IMR-90 (cell line): ENCODE measurements at regions not wholly inside any gene's neighbourhood (a gene's known extent, or its start where the extent isn't known, plus 50 kb on each side); places are given as distances from the start of the nearest gene placed in this dataset.

Source experiments
- ATAC-seq: fragments of 200-7000 bp; cut with Tn5 transposase; 2 replicates; pipeline ENCODE4 v1.9.1; 2020; ENCODE audit warnings: low read depth, mild to moderate bottlenecking, moderate library complexity
- BruUV-seq: library from RNA; stranded (reverse); fragments of 400-500 nt; replicated peaks from 2 replicates; lab custom pipeline; 2021; lab: Mats Ljungman, UMichigan
- CTCF ChIA-PET: fragments of 300-600 bp; formaldehyde crosslinking; extraction: SDS; loops from one replicate; lab custom pipeline; 2021; ENCODE audit warnings: antibody characterized with exemption; lab: Yijun Ruan, JAX
- POLR2A ChIA-PET: fragments of 300-600 bp; sonication (Branson Sonifier 250); formaldehyde crosslinking; loops from one replicate; lab custom pipeline; 2022; ENCODE audit warnings: antibody characterized with exemption; ENCODE audit not compliant: unreplicated experiment; lab: Charles Lee
- DNase-seq: peaks from one replicate; pipeline ENCODE4 v3.0.0; 2013
- H2AFZ ChIP-seq: replicated peaks from 2 replicates; pipeline ENCODE3; 2013; ENCODE audit warnings: low read length, mild to moderate bottlenecking; ENCODE audit not compliant: poor library complexity
- H2AK5ac ChIP-seq: 2 replicates; pipeline ENCODE4 v1.6.1; 2013; ENCODE audit warnings: low read depth, low read length, inconsistent platforms
- H2AK9ac ChIP-seq: replicated peaks from 2 replicates; pipeline ENCODE3; 2013; ENCODE audit warnings: mild to moderate bottlenecking, low read depth, low read length, moderate library complexity; ENCODE audit not compliant: poor library complexity
- H2BK120ac ChIP-seq: 2 replicates; pipeline ENCODE4 v1.6.1; 2013; ENCODE audit warnings: low read depth, low read length, inconsistent platforms
- H2BK15ac ChIP-seq: 3 replicates; pipeline ENCODE4 v1.6.1; 2013; ENCODE audit warnings: low read depth, low read length, inconsistent platforms
- H2BK20ac ChIP-seq: 2 replicates; pipeline ENCODE4 v1.6.1; 2013; ENCODE audit warnings: low read depth, mild to moderate bottlenecking, inconsistent platforms, low read length, moderate library complexity
- H2BK5ac ChIP-seq: 2 replicates; pipeline ENCODE4 v1.6.1; 2013; ENCODE audit warnings: mild to moderate bottlenecking, low read depth, low read length, inconsistent platforms; ENCODE audit not compliant: poor library complexity, severe bottlenecking
- H3K14ac ChIP-seq: replicated peaks from 2 replicates; pipeline ENCODE4 v1.6.1; 2013; ENCODE audit warnings: low read depth, low read length, inconsistent platforms
- H3K18ac ChIP-seq: 2 replicates; pipeline ENCODE4 v1.6.1; 2013; ENCODE audit warnings: low read depth, low read length, control low read depth
- H3K23ac ChIP-seq: 2 replicates; pipeline ENCODE4 v1.6.1; 2013; ENCODE audit warnings: low read depth, low read length, inconsistent platforms
- H3K27ac ChIP-seq: 2 replicates; pipeline ENCODE4 v1.5.1; 2013; ENCODE audit warnings: mild to moderate bottlenecking, control low read depth, low read length; ENCODE audit not compliant: insufficient read depth
- H3K27me3 ChIP-seq: 2 replicates; pipeline ENCODE4 v1.6.1; 2013; ENCODE audit warnings: low read length; ENCODE audit not compliant: control insufficient read depth, insufficient read depth
- H3K36me3 ChIP-seq: 2 replicates; pipeline ENCODE4 v1.6.1; 2013; ENCODE audit warnings: low read length, mixed read lengths; ENCODE audit not compliant: control insufficient read depth, insufficient read depth
- H3K4ac ChIP-seq: 2 replicates; pipeline ENCODE4 v1.6.1; 2013; ENCODE audit warnings: low read depth, low read length, inconsistent platforms
- H3K4me1 ChIP-seq: 2 replicates; pipeline ENCODE4 v1.6.1; 2013; ENCODE audit warnings: low read length, mixed read lengths; ENCODE audit not compliant: control insufficient read depth, insufficient read depth
- H3K4me2 ChIP-seq: 2 replicates; pipeline ENCODE4 v1.6.1; 2013; ENCODE audit warnings: low read depth, mild to moderate bottlenecking, control low read depth, low read length, moderate library complexity
- H3K4me3 ChIP-seq: 2 replicates; pipeline ENCODE4 v1.5.1; 2013; ENCODE audit warnings: low read depth, mild to moderate bottlenecking, control low read depth, low read length, moderate library complexity; ENCODE audit not compliant: insufficient read depth
- H3K56ac ChIP-seq: 2 replicates; pipeline ENCODE4 v1.6.1; 2013; ENCODE audit warnings: low read length, inconsistent platforms; ENCODE audit not compliant: insufficient read depth; ENCODE audit errors: extremely low read depth
- H3K79me1 ChIP-seq, 2 experiments: 2 replicates each; pipeline ENCODE4 v1.6.1; 2013; ENCODE audit warnings: low read length in 2 of 2, inconsistent platforms in 1 of 2, low read depth in 1 of 2
- H3K9ac ChIP-seq: 2 replicates; pipeline ENCODE4 v1.6.1; 2013; ENCODE audit warnings: low read depth, low read length, control low read depth
- H3K9me1 ChIP-seq: 2 replicates; pipeline ENCODE4 v1.6.1; 2013; ENCODE audit warnings: low read length, inconsistent platforms; ENCODE audit not compliant: insufficient read depth
- H3K9me3 ChIP-seq: 2 replicates; pipeline ENCODE4 v1.6.1; 2013; ENCODE audit warnings: low read length; ENCODE audit not compliant: control insufficient read depth, insufficient read depth
- H4K20me1 ChIP-seq: 2 replicates; pipeline ENCODE4 v1.6.1; 2013; ENCODE audit warnings: low read length, inconsistent platforms; ENCODE audit not compliant: insufficient read depth
- H4K5ac ChIP-seq: 2 replicates; pipeline ENCODE4 v1.6.1; 2013; ENCODE audit warnings: mild to moderate bottlenecking, low read depth, low read length, control low read depth
- H4K8ac ChIP-seq, 2 experiments: 2 replicates each; pipeline ENCODE4 v1.6.1; 2013; ENCODE audit warnings: low read depth in 2 of 2, low read length in 2 of 2, control low read depth in 1 of 2, inconsistent platforms in 1 of 2
- H4K91ac ChIP-seq: 2 replicates; pipeline ENCODE4 v1.6.1; 2013; ENCODE audit warnings: low read depth, low read length, inconsistent platforms; ENCODE audit not compliant: insufficient read depth
- CEBPB ChIP-seq: IDR thresholded peaks from 2 replicates; pipeline ENCODE4 v1.6.1; 2012; ENCODE audit warnings: low read depth, low read length, improper control_type of control experiment
- FOS ChIP-seq: fragments of 150-350 bp; IDR thresholded peaks from 2 replicates; pipeline ENCODE4 v1.6.1; 2016; ENCODE audit warnings: low read depth, low read length
- MAFK ChIP-seq: IDR thresholded peaks from 2 replicates; pipeline ENCODE4 v1.6.1; 2012; ENCODE audit warnings: low read depth, low read length, improper control_type of control experiment
- MXI1 ChIP-seq: IDR thresholded peaks from 2 replicates; pipeline ENCODE4 v1.6.1; 2012; ENCODE audit warnings: low read depth, mild to moderate bottlenecking, low read length, moderate library complexity, borderline replicate concordance
- NFE2L2 ChIP-seq: fragments of 150-350 bp; IDR thresholded peaks from 2 replicates; pipeline ENCODE4 v1.6.1; 2016; ENCODE audit warnings: low read depth, mild to moderate bottlenecking, low read length
- POLR2A ChIP-seq: IDR thresholded peaks from 2 replicates; pipeline ENCODE4 v1.6.1; 2012; ENCODE audit warnings: mild to moderate bottlenecking, low read depth, low read length
- RAD21 ChIP-seq: IDR thresholded peaks from 2 replicates; pipeline ENCODE4 v1.6.1; 2012; ENCODE audit warnings: low read length, improper control_type of control experiment
- RCOR1 ChIP-seq: IDR thresholded peaks from 2 replicates; pipeline ENCODE4 v1.6.1; 2012; ENCODE audit warnings: mild to moderate bottlenecking, low read length, improper control_type of control experiment; ENCODE audit not compliant: insufficient replicate concordance
- SMC3 ChIP-seq: fragments of 150-350 bp; IDR thresholded peaks from 2 replicates; pipeline ENCODE4 v1.6.1; 2016; ENCODE audit warnings: low read depth, mild to moderate bottlenecking, antibody characterized with exemption, low read length, moderate library complexity
- whole genome bisulfite sequencing, 2 experiments: methylation state at CpG; one replicate each; pipeline versions ENCODE4 v1.1.5 to v1.1.7; 2013; ENCODE audit warnings: missing lambda C conversion rate in 2 of 2; ENCODE audit not compliant: insufficient read length in 1 of 2; ENCODE audit errors: extremely low coverage in 2 of 2; 5-methylcytosine and 5-hydroxymethylcytosine counted together
- dilution Hi-C: fragments of 300-500 bp; cut with HindIII; formaldehyde crosslinking; loops from one replicate; pipeline ENCODE4 v1.14.3; 2018; ENCODE audit warnings: low sequenced_read_pairs; ENCODE audit not compliant: unreplicated experiment
- in situ Hi-C: fragments of 300-500 bp; cut with MboI; formaldehyde crosslinking; loops from 3 replicates; pipeline ENCODE4 v1.14.3; 2019; ENCODE audit warnings: low sequenced_read_pairs, inconsistent platforms, mixed read lengths
- intact Hi-C: fragments of 100-400 bp; cut with micrococcal nuclease; formaldehyde crosslinking; loops from 2 replicates; pipeline ENCODE4 v1.10.0; 2022
- TF ChIP-seq, protein P1 (sequence below): fragments of 150-350 bp; IDR thresholded peaks from 2 replicates; pipeline ENCODE4 v1.6.1; 2017; ENCODE audit warnings: mild to moderate bottlenecking, antibody characterized with exemption, low read length, low read depth
- TF ChIP-seq, protein P2 (sequence below): conservative IDR thresholded peaks from 2 replicates; pipeline ENCODE4 v1.5.1; 2012; ENCODE audit warnings: mild to moderate bottlenecking, low read depth, low read length, improper control_type of control experiment

DNA sequence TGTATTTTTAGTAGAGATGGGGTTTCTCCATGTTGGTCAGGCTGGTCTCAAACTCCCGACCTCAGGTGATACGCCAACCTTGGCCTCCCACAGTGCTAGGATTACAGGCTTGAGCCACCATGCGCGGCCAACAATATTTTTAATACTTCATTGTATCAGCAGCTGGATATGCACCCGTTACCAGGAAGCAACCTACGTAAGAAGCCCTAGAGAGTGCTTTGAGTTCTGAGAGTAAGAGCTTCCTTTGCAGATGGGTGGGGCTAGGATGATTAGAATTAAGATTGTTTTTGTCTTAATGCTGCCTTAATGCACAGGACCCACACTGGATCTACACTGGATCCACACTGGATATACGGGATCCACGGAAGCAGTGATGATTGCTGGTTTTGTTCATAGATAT is 123.9 kb upstream of the ABCA1 start:
- Histone ChIP-seq H2BK5ac (peak overlapping the region; percentile 29), H2BK15ac (peak overlapping the region; percentile 26; the same call in 2 of the 3 replicates), H3K36me3 (no peaks in the 10 kb centered on the region), H3K79me1 (no peaks in the 10 kb centered on the region; a peak in 1 of 4 replicates), H3K9me1 (peaks cover 7% of the 10 kb centered on the region), H2BK120ac (peak overlapping the region; percentile 67; the same call in 1 of the 2 replicates), H2AK5ac (no peak overlapping the region), H3K9me3 (no peaks in the 10 kb centered on the region), H3K4me2 (no peak overlapping the region), H2AK9ac (no peak overlapping the region), H4K5ac (no peak overlapping the region), H3K56ac (no peak overlapping the region), H3K14ac (no peak overlapping the region), H3K27ac (no peak overlapping the region), H3K23ac (no peak overlapping the region), H2AFZ (no peak overlapping the region), H2BK20ac (peak overlapping the region; percentile 3; the same call in 1 of the 2 replicates), H3K27me3 (no peaks in the 10 kb centered on the region), H4K20me1 (no peaks in the 10 kb centered on the region), H3K18ac (0 out of 2 replicates have a peak overlapping the region, but pooled peaks have one; percentile 29), H3K4me3 (no peak overlapping the region), H4K91ac (no peak overlapping the region), H3K4ac (no peak overlapping the region), H3K4me1 (peaks cover 17% of the 10 kb centered on the region), H3K9ac (no peak overlapping the region), H4K8ac (no peak overlapping the region)
- CTCF ChIA-PET, result no interaction called here
- BruUV-seq, result no TSS peak
- in situ Hi-C loops (no loop called here), dilution Hi-C loops (no loop called here), intact Hi-C loops (loop anchor here (10.0 kb wide), 1 partner anchor 193 kb away; the partner anchor contains the start of gene SLC44A1)
- DNase-seq, result no peak
- no CpG with 5 or more reads among the region's 8 CpGs for WGBS, 2 experiments
- ATAC-seq, result no peak
- TF ChIP-seq POLR2A (no peak), RCOR1 (no peak), MAFK (no peak), FOS (no peak), SMC3 (no peak), NFE2L2 (no peak), CEBPB (no peak), RAD21 (no peak), MXI1 (no peak)
- TF ChIP-seq, protein P1, sequence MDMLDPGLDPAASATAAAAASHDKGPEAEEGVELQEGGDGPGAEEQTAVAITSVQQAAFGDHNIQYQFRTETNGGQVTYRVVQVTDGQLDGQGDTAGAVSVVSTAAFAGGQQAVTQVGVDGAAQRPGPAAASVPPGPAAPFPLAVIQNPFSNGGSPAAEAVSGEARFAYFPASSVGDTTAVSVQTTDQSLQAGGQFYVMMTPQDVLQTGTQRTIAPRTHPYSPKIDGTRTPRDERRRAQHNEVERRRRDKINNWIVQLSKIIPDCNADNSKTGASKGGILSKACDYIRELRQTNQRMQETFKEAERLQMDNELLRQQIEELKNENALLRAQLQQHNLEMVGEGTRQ, result no peak
- TF ChIP-seq, protein P2, sequence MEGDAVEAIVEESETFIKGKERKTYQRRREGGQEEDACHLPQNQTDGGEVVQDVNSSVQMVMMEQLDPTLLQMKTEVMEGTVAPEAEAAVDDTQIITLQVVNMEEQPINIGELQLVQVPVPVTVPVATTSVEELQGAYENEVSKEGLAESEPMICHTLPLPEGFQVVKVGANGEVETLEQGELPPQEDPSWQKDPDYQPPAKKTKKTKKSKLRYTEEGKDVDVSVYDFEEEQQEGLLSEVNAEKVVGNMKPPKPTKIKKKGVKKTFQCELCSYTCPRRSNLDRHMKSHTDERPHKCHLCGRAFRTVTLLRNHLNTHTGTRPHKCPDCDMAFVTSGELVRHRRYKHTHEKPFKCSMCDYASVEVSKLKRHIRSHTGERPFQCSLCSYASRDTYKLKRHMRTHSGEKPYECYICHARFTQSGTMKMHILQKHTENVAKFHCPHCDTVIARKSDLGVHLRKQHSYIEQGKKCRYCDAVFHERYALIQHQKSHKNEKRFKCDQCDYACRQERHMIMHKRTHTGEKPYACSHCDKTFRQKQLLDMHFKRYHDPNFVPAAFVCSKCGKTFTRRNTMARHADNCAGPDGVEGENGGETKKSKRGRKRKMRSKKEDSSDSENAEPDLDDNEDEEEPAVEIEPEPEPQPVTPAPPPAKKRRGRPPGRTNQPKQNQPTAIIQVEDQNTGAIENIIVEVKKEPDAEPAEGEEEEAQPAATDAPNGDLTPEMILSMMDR, result no peak
- POLR2A ChIA-PET, result no interaction called here
